ENCODE measurements at regions not wholly inside any gene's neighbourhood (a gene's known extent, or its start where the extent isn't known, plus 50 kb on each side); places are given as distances from the start of the nearest gene placed in this dataset.

DNA sequence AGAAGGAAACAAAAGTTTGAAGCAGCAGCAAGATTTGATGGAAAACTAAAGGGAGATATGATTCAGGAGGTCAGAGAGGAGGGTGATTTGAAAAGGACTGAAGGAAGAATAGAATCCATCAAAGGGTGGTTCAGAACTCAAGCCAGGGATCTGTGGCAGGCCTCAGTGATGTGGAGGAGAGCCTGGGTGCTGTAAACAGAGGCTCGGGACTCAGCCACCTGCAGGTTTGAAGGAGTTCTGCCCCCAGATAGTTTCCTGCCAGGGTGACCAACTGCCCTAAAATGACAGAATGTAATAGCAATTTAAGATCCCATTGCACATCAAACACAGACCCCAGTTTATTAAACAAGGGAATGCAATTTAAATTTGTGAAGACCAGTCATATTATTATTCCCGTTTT is 204.0 kb upstream of the FAT1 start:
- H3K27ac Mint-ChIP-seq: no peak overlapping the region
- no peaks in the 10 kb centered on the region for H3K36me3 Mint-ChIP-seq
- H3K4me3 Mint-ChIP-seq: no peak overlapping the region
- Histone ChIP-seq H3K4me1 (ENCODE audit: insufficient read depth, low read length) (no peaks in the 10 kb centered on the region), H3K27ac (ENCODE audit: low read depth, low read length) (no peak overlapping the region), H3K36me3 (ENCODE audit: insufficient read depth, low read length) (no peaks in the 10 kb centered on the region), H3K9me3 (ENCODE audit: control insufficient read depth in 1 of 2, low read length in 2 of 2) (peaks cover 0 to 3% of the 10 kb centered on the region in 2 donors), H3K4me3 (ENCODE audit: low read length in 2 of 2) (no peak overlapping the region), H3K27me3 (ENCODE audit: insufficient read depth, low read length) (no peaks in the 10 kb centered on the region)
- no peaks in the 10 kb centered on the region for H3K4me1 Mint-ChIP-seq
- POLR2A ChIA-PET (ENCODE audit: partially characterized antibody): no interaction called here
- CTCF ChIA-PET (ENCODE audit: partially characterized antibody): no interaction called here
- no peaks in the 10 kb centered on the region for H3K27me3 Mint-ChIP-seq
- DNase-seq: no peak
- intact Hi-C loops (cut with micrococcal nuclease): no loop called here
- peaks cover 2 to 14% (median 3%) of the 10 kb centered on the region in 8 donors for H3K9me3 Mint-ChIP-seq

DNA sequence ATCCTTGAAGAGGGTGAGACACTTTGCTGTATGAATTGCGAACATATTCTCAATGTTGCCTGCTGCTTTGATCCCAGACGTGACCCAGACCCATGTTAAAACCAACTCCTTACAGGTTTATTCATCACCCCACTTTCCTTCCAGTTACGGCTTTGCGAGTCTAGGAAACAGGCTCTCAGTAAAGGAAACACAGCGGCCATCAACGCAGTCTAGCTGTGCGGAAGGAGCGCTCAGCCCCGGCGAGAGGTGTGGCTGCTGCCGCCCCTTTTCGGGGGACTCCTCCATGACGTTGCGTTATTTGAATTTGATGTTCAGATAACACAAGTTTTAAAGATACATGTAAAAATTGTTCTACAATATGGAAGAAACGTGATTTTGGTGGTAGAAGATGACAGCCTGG is 206.4 kb upstream of the FAT1 start:
- POLR2A ChIA-PET (ENCODE audit: partially characterized antibody): no interaction called here
- Mint-ChIP-seq H3K36me3 (no peaks in the 10 kb centered on the region), H3K9me3 (peaks cover 2 to 14% (median 4%) of the 10 kb centered on the region in 8 donors), H3K27me3 (no peaks in the 10 kb centered on the region), H3K27ac (no peak overlapping the region), H3K4me3 (no peak overlapping the region), H3K4me1 (no peaks in the 10 kb centered on the region)
- no peaks in the 10 kb centered on the region for H3K36me3 ChIP-seq (ENCODE audit: insufficient read depth, low read length)
- DNase-seq: no peak
- CTCF ChIA-PET (ENCODE audit: partially characterized antibody): no interaction called here
- H3K27ac ChIP-seq (ENCODE audit: low read depth, low read length): no peak overlapping the region
- no peaks in the 10 kb centered on the region for H3K27me3 ChIP-seq (ENCODE audit: insufficient read depth, low read length)
- H3K4me1 ChIP-seq (ENCODE audit: insufficient read depth, low read length): no peaks in the 10 kb centered on the region
- peaks cover 0 to 3% of the 10 kb centered on the region in 2 donors for H3K9me3 ChIP-seq (ENCODE audit: control insufficient read depth in 1 of 2, low read length in 2 of 2)
- intact Hi-C loops (cut with micrococcal nuclease): loop anchor here (5.0 kb wide), 1 partner anchor 67 kb away; no protein-coding TSS in a partner anchor
- H3K4me3 ChIP-seq (ENCODE audit: low read length in 2 of 2): no peak overlapping the region

DNA sequence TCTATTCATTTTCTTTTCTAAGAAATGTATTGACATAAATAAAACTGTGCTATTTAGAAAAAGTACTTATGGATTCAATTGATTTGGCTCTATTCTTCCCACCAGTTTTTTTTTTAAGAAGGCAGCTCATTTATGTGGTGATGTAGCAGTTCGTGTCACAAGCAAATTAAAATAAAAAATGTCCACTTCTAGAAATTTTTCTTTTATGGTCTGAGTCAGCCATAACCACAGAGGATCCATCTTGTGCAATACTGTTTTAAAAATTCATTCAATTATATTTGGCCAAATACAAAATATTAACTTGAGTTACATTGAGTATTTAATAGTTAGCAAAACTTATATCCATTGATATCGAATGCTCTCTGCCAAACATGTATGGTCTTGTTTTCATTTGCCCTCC is 207.9 kb upstream of the FAT1 start:
- Histone ChIP-seq H3K4me3 (ENCODE audit: low read length in 2 of 2) (no peak overlapping the region), H3K4me1 (ENCODE audit: insufficient read depth, low read length) (no peaks in the 10 kb centered on the region), H3K9me3 (ENCODE audit: control insufficient read depth in 1 of 2, low read length in 2 of 2) (peaks cover 0 to 3% of the 10 kb centered on the region in 2 donors), H3K27ac (ENCODE audit: low read depth, low read length) (no peak overlapping the region), H3K27me3 (ENCODE audit: insufficient read depth, low read length) (no peaks in the 10 kb centered on the region), H3K36me3 (ENCODE audit: insufficient read depth, low read length) (no peaks in the 10 kb centered on the region)
- POLR2A ChIA-PET (ENCODE audit: partially characterized antibody): no interaction called here
- no peak for DNase-seq
- intact Hi-C loops (cut with micrococcal nuclease): loop anchor here (5.0 kb wide), 1 partner anchor 66 kb away; no protein-coding TSS in a partner anchor
- Mint-ChIP-seq H3K27me3 (no peaks in the 10 kb centered on the region), H3K4me1 (no peaks in the 10 kb centered on the region), H3K36me3 (no peaks in the 10 kb centered on the region), H3K27ac (no peak overlapping the region), H3K4me3 (no peak overlapping the region), H3K9me3 (peaks cover 3 to 14% (median 5%) of the 10 kb centered on the region in 8 donors)
- CTCF ChIA-PET (ENCODE audit: partially characterized antibody): no interaction called here

DNA sequence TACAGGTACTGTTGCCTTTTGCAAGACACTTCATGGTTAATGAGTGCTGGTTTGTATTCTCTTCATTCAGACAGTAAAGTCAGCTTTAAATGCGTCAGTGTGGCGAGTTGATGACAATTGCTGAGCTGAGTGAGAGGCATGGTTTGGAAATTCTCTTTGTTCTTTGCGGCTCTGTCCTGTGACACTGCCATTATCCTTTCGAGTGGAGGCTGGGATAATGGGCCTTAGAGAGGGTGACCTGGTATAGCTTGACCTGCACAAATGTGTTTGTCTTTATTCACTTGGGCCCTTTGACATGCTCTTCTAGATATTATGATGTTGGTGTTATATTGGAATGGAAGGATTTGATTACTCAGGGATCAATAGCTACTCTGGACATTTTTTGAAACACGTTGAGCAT is 208.5 kb upstream of the FAT1 start:
- H3K27me3 Mint-ChIP-seq: no peaks in the 10 kb centered on the region
- Histone ChIP-seq H3K27ac (ENCODE audit: low read depth, low read length) (no peak overlapping the region), H3K4me3 (ENCODE audit: low read length in 2 of 2) (no peak overlapping the region), H3K36me3 (ENCODE audit: insufficient read depth, low read length) (no peaks in the 10 kb centered on the region), H3K9me3 (ENCODE audit: control insufficient read depth in 1 of 2, low read length in 2 of 2) (peaks cover 0 to 3% of the 10 kb centered on the region in 2 donors), H3K27me3 (ENCODE audit: insufficient read depth, low read length) (no peaks in the 10 kb centered on the region), H3K4me1 (ENCODE audit: insufficient read depth, low read length) (no peaks in the 10 kb centered on the region)
- CTCF ChIA-PET (ENCODE audit: partially characterized antibody): no interaction called here
- intact Hi-C loops (cut with micrococcal nuclease): loop anchor here (5.0 kb wide), 1 partner anchor 65 kb away; no protein-coding TSS in a partner anchor
- H3K4me3 Mint-ChIP-seq: no peak overlapping the region
- no peaks in the 10 kb centered on the region for H3K36me3 Mint-ChIP-seq
- no peak for DNase-seq
- POLR2A ChIA-PET (ENCODE audit: partially characterized antibody): no interaction called here
- no peaks in the 10 kb centered on the region for H3K4me1 Mint-ChIP-seq
- no peak overlapping the region for H3K27ac Mint-ChIP-seq
- peaks cover 3 to 14% (median 6%) of the 10 kb centered on the region in 8 donors for H3K9me3 Mint-ChIP-seq

DNA sequence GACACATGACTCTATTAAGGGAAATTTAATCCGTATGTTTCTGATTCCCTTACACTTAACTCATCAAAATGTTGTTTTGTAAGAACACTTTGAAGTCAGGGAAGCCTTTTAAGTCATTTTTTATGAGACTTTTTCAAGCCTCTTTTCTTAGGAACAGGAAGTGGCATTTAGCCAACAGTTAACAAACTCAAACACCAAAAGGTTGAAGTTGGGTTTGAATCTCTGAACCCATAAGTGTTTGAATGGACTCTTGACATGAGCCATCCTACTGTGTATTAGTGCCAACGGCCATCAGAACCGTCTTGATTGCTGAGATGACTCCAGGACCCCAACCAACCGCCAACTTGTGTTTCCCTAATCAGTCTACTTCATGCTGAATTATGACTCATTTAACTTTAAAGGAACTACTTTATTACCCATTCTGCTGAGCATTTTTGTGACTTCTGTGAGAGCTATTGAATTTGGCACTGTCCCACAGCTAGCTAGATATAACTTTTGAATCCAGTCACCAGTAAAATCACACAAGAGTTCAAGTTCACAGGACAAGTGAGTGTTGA is 209.1 kb upstream of the FAT1 start:
- Histone ChIP-seq H3K27me3 (ENCODE audit: insufficient read depth, low read length) (no peaks in the 10 kb centered on the region), H3K4me1 (ENCODE audit: insufficient read depth, low read length) (no peaks in the 10 kb centered on the region), H3K27ac (ENCODE audit: low read depth, low read length) (no peak overlapping the region), H3K36me3 (ENCODE audit: insufficient read depth, low read length) (no peaks in the 10 kb centered on the region), H3K4me3 (ENCODE audit: low read length in 2 of 2) (no peak overlapping the region), H3K9me3 (ENCODE audit: control insufficient read depth in 1 of 2, low read length in 2 of 2) (peaks cover 0 to 3% of the 10 kb centered on the region in 2 donors)
- Mint-ChIP-seq H3K36me3 (no peaks in the 10 kb centered on the region), H3K9me3 (peaks cover 3 to 14% (median 7%) of the 10 kb centered on the region in 8 donors), H3K4me1 (no peaks in the 10 kb centered on the region), H3K27ac (no peak overlapping the region), H3K4me3 (no peak overlapping the region), H3K27me3 (no peaks in the 10 kb centered on the region)
- intact Hi-C loops (cut with micrococcal nuclease): loop anchor here (5.0 kb wide), 1 partner anchor 65 kb away; no protein-coding TSS in a partner anchor
- CTCF ChIA-PET (ENCODE audit: partially characterized antibody): no interaction called here
- POLR2A ChIA-PET (ENCODE audit: partially characterized antibody): no interaction called here
- DNase-seq: no peak

DNA sequence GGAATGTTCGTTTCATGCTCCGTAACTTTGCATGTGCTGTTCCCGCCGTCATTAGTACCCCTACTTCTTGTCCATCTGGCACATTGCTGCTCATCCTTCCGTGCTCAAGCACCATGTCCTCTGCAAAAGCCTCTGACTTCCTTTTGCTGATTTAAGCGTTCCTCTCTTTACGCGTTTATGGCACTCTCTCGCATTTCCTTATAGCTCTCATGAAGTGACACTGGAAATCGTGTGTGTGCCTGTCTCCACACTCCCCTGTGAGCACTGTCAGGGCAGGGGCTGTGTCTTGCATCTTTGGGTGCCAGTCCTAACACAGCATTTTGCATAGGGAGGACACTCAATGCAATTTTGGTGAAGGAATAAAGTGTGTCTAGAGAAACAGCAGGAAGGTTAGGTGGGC is 210.6 kb upstream of the FAT1 start:
- no peak overlapping the region for H3K4me3 ChIP-seq (ENCODE audit: low read length in 2 of 2)
- no peak overlapping the region for H3K27ac ChIP-seq (ENCODE audit: low read depth, low read length)
- no peaks in the 10 kb centered on the region for H3K4me1 ChIP-seq (ENCODE audit: insufficient read depth, low read length)
- Mint-ChIP-seq H3K4me1 (no peaks in the 10 kb centered on the region), H3K9me3 (peaks cover under 1 to 11% (median 7%) of the 10 kb centered on the region in 8 donors), H3K36me3 (no peaks in the 10 kb centered on the region), H3K27me3 (no peaks in the 10 kb centered on the region), H3K27ac (no peak overlapping the region), H3K4me3 (no peak overlapping the region)
- no peaks in the 10 kb centered on the region for H3K27me3 ChIP-seq (ENCODE audit: insufficient read depth, low read length)
- DNase-seq: no peak
- intact Hi-C loops (cut with micrococcal nuclease): loop anchor here (5.0 kb wide), 1 partner anchor 63 kb away; no protein-coding TSS in a partner anchor
- POLR2A ChIA-PET (ENCODE audit: partially characterized antibody): no interaction called here
- no peaks in the 10 kb centered on the region for H3K36me3 ChIP-seq (ENCODE audit: insufficient read depth, low read length)
- CTCF ChIA-PET (ENCODE audit: partially characterized antibody): no interaction called here
- peaks cover 0 to 3% of the 10 kb centered on the region in 2 donors for H3K9me3 ChIP-seq (ENCODE audit: control insufficient read depth in 1 of 2, low read length in 2 of 2)

DNA sequence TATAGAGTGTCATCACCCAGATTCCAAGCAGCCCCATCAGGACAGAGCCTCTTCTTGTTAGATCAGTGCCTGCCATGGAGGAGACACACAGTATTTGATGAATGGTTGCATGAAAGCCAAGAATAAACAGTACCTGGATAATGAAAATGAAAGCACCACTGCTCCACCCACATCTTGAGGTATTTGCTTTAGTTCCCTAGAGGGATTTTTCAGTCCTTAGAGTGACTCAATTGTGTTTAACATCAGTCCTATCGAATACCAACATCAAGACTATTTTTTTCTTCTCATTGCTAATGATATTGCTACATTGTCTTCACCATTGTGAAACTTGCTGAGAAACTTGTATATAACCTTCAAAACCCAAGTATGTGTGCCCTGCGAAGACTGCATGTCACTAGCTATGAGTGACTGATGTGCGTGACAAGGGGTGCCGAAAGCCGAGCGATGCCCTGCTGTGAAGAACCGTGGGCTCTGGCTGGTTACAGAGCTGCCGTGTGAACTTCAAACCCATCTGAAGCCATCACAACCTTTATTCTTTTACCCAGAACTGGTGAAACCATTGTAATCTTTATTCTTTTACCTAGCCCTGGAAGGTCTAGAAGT is 211.3 kb upstream of the FAT1 start:
- peaks cover 0 to 9% (median 7%) of the 10 kb centered on the region in 8 donors for H3K9me3 Mint-ChIP-seq
- ChIA-PET POLR2A (ENCODE audit: partially characterized antibody) (no interaction called here), CTCF (ENCODE audit: partially characterized antibody) (no interaction called here)
- H3K27ac Mint-ChIP-seq: no peak overlapping the region
- Histone ChIP-seq H3K9me3 (ENCODE audit: control insufficient read depth in 1 of 2, low read length in 2 of 2) (peaks cover 0 to 3% of the 10 kb centered on the region in 2 donors), H3K4me3 (ENCODE audit: low read length in 2 of 2) (no peak overlapping the region), H3K36me3 (ENCODE audit: insufficient read depth, low read length) (no peaks in the 10 kb centered on the region), H3K27ac (ENCODE audit: low read depth, low read length) (no peak overlapping the region), H3K27me3 (ENCODE audit: insufficient read depth, low read length) (no peaks in the 10 kb centered on the region), H3K4me1 (ENCODE audit: insufficient read depth, low read length) (no peaks in the 10 kb centered on the region)
- DNase-seq: no peak
- H3K4me1 Mint-ChIP-seq: no peaks in the 10 kb centered on the region
- no peak overlapping the region for H3K4me3 Mint-ChIP-seq
- H3K27me3 Mint-ChIP-seq: no peaks in the 10 kb centered on the region
- H3K36me3 Mint-ChIP-seq: no peaks in the 10 kb centered on the region
- intact Hi-C loops (cut with micrococcal nuclease): loop anchor here (5.0 kb wide), 1 partner anchor 62 kb away; no protein-coding TSS in a partner anchor

Measured in CD4-positive, alpha-beta memory T cell (primary cell).